DND-41 (cell line): ENCODE measurements at regions not wholly inside any gene's neighbourhood (a gene's known extent, or its start where the extent isn't known, plus 50 kb on each side); places are given as distances from the start of the nearest gene placed in this dataset.

Experiments
- EZH2 ChIP-seq: IDR thresholded peaks from 3 replicates; pipeline ENCODE4 v1.6.1; 2012; ENCODE audit warnings: borderline replicate concordance, low read depth, mild to moderate bottlenecking, moderate library complexity, low read length, inconsistent platforms; ENCODE audit not compliant: severe bottlenecking
- TF ChIP-seq, protein P1 (sequence below): IDR thresholded peaks from 2 replicates; pipeline ENCODE4 v1.5.1; 2012; ENCODE audit warnings: borderline replicate concordance, low read length, moderate library complexity, mild to moderate bottlenecking; ENCODE audit not compliant: poor library complexity, severe bottlenecking; ENCODE audit errors: extremely low read depth

- TF ChIP-seq, protein P1, sequence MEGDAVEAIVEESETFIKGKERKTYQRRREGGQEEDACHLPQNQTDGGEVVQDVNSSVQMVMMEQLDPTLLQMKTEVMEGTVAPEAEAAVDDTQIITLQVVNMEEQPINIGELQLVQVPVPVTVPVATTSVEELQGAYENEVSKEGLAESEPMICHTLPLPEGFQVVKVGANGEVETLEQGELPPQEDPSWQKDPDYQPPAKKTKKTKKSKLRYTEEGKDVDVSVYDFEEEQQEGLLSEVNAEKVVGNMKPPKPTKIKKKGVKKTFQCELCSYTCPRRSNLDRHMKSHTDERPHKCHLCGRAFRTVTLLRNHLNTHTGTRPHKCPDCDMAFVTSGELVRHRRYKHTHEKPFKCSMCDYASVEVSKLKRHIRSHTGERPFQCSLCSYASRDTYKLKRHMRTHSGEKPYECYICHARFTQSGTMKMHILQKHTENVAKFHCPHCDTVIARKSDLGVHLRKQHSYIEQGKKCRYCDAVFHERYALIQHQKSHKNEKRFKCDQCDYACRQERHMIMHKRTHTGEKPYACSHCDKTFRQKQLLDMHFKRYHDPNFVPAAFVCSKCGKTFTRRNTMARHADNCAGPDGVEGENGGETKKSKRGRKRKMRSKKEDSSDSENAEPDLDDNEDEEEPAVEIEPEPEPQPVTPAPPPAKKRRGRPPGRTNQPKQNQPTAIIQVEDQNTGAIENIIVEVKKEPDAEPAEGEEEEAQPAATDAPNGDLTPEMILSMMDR: no peak
- TF ChIP-seq EZH2: no peak
Observed at GRCh38 chr4:85406185-85406584, 68.8 kb upstream of the ARHGAP24 start.
